ELR (cell line): ENCODE measurements at regions not wholly inside any gene's neighbourhood (a gene's known extent, or its start where the extent isn't known, plus 50 kb on each side); places are given as distances from the start of the nearest gene placed in this dataset.
"Not testable (repeated sequence)": the region's sequence is repeated elsewhere in the genome, so short reads cannot be mapped to it uniquely, and the experiment has no call there.

Source experiments
- DNase-seq: peaks from one replicate; pipeline ENCODE4 v3.0.0-alpha.2; 2015; ENCODE audit warnings: low read depth

DNA sequence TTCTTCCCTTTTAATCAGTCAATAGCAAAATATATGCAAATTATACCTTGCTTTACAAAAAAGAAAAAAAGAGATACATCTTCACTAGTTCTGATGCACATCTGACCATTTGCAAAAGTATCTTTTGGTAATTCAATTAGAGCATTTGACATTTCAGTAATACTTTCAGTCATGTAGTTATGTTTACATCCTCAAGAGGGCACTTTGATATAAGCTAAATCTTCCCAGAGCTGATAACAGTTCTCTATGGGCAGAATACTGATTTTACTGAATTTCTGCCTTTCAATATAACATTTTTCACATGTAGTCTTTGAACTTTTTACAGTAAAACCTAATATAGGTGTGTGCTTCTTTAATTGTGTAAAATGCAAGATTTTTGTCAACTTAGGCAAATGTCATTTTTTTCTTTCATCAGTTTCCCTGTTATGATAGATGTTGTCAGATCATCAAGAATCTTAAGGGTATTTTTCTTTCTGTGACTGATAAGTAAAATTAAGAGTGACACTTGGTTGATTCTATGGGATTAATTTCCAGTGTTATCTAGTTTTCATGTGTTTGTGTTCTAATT is 703.5 kb upstream of the SEMA3D start:
- peak; percentile 40 for DNase-seq

DNA sequence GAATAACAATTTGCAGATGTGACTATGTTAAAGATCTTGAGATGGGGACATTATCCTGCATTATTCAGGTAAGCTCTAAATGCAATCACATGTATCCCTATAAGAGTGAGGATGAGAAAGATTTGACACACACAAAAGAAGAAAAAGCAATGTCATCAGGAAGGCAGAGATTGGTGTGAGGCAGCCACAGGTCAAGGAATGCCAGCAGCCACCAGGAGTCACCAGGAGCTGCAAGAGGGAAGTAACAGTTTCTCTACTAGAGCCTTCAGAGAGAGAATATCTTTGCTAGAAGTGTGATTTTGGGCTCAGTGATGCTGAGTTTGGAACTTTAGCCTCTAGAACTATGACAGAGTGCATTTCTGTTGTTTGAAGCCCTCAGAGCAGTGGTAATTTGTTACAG is 700.3 kb upstream of the SEMA3D start:
- DNase-seq = no peak

DNA sequence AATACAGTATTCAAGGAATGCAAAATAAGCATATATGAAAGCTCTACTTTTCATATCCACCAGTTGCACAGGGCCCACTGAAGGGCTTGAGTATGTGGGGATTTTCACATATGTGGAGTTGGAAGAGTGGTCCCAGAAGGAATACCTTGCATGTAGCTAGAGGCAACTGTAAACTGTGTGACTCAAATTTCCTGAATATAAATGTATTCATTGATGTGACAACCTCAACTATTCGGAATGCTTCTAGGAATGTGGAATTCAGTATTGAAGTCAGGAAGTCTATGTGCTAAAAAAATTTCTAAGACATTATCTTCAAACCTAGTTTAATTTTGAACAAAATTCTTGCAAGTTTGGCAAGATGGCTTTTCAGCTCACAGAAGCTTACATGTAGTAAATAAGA is 695.5 kb upstream of the SEMA3D start:
- no peak for DNase-seq

DNA sequence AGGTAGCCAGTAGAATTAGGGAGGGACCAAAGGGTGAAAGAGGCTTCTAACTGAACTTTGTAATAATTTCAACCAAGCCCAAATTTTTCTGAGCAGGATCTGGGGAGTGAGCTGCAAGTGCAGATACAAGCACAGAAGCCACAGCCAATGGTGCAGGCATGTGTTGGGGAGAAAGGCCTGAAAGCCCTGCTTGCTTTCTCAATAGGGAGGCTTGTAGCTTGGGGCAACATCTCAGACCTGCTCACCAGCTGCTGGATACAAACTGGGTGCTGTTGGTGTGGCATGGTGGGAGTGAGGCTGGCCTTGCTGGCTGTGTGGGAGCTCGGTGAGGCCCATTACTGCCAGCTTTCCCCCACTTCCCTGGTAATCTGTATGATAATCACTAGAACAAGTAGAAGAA is 688.5 kb upstream of the SEMA3D start:
- DNase-seq = no peak

DNA sequence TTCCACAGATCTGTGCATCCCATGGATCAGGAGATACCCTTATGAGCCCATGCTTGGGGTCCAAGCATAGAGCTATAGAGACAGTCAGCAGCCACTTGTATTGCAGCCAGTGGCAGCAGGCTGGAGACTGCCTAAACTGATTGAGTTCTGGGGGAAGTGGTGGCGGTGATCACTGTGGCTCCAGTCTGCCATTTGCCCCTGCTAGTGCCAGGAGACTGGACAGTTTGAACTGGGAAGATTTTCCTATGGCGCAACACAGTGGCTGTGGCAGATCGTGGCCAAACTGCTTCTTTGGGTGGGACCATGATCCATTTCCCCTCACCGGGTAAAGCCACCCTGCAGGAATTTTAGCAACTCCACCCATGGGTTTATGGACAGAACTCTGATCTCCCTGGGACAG is 679.7 kb upstream of the SEMA3D start:
- DNase-seq = no peak

DNA sequence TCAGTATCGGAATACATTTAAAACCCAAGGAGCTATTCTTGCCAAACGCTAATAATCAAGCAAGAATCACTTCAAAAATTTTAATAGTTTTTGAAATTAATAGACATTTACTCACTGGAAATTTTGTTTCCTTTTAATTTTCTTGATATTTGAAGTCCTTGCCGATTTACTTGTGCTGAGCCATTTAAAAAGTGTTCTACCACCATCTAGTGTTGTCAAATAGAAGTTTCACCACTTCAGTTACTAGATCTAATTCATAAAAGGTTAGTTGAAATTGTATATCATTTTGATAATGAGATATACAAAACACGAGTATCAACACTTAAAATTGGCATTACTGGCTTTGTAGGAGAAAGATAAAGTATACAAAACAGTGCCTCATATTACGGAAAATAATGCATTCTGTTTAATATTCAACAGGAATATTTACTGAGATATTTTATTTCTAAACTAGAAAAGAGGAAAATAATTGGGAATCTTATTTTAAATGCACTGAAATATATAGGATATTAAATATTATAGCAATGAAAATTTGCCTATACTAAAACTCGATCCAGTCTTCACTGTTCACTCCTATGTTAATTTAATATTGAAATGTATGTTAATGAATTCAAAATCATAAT is 664.8 kb upstream of the SEMA3D start:
- peak; percentile 40 for DNase-seq

DNA sequence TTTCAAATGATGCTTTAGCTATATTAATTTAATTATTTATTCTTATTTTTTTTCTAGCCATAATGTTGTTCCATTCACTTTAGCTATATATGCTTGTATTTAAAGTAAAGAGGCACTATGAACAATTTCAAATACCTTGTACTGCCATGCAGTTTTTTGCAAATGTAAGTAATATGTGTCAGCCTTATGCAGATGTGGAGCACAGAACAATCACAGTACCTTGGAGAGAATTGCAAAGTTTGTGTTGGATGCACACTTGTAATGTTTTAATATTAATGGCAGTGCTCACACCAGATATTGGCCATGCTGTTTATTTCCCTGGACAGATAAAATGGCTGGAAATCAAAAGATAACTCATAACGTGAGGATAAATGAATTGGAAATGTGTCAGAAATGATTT is 663.5 kb upstream of the SEMA3D start:
- DNase-seq = no peak

DNA sequence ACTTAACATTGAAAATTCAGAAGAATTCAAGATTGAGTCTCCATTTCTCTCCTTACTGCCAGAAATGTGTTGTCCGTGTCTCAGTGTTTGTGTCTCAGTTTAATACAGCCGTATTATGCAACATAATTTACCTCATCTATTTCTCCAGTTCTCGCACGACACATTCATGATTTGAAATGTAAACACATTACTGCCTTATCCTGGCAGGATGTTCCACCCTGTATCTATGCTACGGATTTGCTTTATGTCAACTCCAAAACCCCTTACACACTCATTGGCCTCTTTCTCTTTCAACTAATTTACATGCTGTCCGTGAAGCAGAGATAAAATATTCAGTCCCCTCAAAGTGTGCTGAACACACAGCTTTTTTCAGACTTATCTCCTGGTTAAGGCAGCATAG is 653.7 kb upstream of the SEMA3D start:
- no peak for DNase-seq

DNA sequence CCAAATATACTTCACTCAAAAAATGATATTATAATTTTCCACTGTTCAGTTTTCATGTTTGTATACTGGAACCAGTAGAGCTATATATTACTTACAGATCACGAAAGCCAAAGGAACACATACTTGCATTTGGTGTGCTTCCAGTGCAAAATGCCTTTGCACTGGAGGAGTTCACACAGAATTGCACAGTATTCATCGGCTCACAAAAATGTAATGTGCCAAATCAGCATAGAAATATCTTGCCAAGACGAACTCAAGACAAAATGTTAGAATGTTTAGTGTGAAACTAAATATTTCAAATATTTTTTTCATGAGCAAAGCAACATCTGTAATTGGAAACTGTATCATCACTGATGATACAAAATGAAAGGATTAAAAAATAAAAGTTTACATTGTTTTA is 646.2 kb upstream of the SEMA3D start:
- no peak for DNase-seq

DNA sequence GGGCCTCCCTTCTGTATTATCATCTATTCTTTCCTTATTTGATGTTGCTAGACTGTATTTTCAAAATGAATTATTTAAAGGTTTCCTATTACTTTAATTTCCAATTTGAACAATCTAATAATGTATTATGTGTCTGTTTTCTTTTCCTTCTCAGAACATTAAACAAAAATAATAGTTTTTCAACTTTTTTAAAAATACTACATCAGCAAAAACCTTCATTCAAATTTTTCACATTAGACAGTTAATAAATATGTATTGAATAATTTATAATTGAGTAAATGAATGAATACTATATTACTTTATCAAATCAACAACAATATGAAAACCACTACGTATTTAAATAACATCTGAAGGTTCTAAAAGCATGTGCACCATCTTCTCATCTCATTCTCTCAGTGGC is 644.1 kb upstream of the SEMA3D start:
- no peak for DNase-seq

DNA sequence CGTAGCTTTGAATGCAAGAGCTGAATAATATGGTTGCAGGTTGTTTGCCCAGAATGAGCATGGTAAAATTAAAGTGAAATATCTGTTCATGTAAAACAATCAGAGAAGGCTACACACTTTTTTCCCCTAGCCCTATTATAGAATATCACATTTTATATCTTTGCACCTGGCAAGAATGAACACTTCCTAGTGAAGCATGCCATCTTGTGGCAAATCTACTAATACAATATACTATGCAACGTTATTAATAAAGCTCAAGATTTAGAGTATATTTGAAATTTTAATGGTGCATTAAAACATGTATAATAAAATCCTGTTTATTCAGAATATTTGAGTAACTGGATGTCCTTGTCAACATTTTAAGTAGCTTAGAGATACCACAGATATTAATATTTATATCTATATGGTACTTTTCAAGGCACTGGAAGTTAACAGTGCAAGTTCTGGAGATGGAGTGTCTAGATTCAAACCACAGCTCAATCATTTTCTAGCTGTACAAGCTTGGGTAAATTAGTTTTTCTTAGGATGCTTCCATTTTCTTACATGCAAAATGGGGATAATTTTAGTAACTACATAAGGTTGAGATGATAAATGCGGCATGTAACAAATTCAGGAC is 643.1 kb upstream of the SEMA3D start:
- DNase-seq = peak; percentile 24

DNA sequence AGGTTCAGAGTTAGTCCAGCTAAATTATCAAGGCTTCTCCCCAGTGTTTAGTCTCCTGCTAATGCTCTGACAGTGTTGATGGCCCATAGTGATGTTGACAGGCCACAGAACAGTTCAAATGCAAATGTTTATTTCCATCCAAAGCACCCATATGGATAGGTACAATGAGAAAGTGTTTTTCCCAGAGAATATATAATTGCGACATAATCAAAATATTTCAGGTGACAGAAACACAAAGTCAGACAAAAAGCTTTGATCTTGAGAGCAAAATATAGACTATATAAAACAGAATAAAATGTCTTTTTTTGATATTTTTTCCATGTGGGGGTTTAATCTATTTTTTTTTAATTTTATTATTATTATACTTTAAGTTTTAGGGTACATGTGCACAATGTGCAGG is 642.3 kb upstream of the SEMA3D start:
- DNase-seq = no peak

DNA sequence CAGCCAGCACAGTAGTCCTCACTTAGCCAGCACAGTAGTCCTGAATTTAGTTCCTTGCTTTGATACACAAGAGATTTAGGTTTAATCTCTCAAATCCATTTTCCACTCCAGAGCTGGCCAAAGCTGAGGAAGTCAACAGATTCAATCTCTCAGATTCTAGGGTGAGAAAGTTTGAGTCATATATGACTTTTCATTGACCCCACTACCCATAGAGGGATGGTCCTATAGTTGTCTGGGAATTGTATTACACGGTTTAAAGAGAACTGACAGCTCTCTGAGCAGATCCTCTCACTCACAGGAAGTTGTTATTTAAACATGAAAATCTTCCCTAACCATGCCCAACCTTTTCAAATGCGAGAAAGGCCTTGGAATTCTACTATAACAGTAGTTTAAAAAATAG is 641.8 kb upstream of the SEMA3D start:
- DNase-seq = peak; percentile 1

DNA sequence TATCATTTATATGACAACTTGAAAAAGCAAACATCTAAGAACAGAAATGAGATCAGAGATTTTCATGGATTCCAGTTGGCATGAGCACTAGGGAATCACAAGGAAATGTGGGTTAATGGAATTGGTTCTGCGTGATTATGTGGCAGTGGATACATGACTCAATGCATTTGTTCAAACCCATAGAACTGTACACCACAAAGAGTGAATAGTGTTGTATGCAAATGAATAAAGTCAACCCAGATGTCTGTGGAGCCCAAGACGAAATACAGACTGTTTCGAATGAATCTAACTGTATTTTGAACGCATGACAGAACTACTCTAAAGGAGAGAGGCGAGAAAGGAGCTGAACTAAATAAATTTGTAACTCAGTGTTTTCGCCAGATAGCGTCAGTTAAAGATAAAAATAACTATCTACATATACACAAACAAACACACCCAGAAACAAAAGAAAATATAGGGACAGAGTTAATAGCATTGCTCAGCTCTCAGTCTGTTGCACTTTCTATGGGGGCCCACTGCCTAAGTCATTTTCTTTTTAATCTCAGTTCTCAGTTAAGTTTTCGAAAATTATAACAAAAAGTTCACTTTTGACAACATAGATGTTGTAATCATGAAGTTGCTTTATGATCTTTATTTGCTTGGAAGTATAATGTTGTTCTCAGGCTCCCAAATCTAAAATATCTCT is 636.7 kb upstream of the SEMA3D start:
- DNase-seq = no peak

DNA sequence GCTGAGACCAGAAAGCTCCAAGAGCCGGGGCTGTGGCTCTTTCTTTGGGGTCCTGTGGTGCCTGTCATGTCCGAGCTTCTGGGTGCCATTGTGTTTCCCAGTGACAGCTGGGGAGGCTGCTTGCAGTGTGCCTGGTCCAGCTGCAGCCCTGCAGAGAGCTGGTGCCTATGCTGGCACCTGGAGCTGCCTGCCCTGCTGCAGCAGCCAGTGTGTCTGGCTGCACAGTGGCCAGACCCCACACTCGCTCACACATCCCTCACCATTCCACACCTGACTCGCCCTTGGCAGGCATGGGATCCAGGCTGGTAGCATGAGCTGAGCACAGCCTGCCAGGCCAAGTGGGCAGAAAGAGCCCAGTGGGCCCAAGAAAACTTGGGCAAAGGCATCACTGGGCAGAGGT is 635.1 kb upstream of the SEMA3D start:
- DNase-seq = no peak

DNA sequence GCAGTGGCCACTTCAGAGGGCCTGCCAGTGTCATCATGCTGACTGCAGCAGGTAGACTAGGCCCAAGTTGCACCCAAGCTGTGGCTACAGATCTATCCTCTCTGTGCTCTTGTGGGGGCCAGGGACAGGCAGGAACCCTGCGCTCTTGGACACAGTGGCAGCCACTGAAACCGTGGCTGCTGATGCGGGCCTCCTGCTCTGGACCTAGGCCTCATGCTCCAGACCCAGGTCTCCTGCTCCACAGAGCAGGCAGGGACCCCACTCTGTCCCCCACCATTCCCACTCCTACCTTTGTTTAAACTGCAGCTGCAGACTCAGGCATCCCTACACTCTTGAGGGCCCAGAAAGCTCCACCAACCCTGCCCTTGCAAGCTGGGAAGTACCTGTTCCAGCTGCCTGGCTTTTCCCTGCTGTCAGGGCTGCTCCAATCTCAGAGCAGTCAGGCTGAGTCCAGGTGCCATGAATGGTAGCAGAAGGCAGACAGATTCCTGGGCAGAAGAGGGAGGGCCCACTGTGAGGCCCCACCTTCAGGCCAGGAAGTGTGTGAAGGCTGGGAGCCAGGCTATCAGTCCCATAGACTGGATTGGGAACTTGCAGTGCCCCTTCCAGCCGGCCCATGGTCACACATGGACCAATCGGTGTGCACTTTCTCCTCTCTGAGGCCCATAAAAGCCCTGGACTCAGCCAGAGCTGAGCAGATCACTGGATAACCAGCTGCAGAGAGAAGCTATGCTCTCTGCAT is 634.0 kb upstream of the SEMA3D start:
- DNase-seq = no peak

DNA sequence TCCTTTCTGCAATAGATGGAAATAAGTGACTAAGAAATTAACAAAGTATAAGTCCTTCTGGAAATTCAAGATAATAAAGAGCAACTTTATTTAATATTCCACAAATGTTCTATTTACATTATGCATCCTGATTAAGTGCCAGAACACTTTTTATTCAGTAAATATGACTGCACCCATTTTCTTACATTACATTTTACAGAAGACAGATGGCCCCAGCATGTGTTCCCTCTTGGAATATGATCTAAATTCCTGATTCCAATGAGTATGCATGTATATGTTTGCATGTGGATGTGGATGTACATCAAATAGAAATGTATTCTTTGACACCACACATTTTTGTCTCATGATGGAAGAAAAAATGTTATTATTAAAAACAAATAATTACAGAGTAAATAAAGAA is 628.7 kb upstream of the SEMA3D start:
- DNase-seq = no peak

DNA sequence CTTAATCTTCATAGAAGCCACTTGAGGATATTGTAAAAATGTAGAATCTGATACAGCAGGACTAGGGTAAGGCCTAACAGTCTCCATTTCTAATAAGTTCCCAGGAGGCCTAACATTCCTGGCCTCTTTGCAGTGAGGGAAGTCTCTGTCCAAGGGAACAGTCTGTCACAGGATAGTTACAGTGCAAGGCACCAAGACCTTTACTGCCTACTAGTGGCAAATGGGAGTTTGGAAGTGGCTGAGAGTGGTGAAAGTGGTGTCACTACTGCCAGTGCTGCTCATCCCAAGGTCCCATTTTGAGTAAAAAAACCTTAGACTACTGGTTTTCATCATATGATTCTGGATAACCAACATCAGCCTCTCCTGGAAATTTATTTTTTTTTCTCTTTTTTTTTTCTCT is 619.5 kb upstream of the SEMA3D start:
- no peak for DNase-seq

DNA sequence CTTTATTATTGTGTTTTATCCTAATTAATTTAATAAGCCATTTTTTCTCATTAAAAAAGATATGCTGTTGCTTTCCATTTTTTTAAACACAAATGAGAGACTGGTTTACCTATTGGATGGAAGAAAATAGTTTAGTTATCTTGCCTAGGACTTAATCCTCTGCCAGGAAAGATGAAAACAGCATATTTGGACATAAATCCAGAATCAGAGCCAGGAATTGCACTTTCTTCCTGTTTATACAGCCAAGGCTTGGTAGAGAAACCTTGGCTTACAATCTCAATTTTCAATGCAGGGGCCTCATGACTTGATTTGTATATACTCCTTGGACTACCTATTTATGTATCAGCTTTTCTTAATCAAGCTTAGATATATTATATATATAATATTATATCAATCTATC is 618.8 kb upstream of the SEMA3D start:
- no peak for DNase-seq

DNA sequence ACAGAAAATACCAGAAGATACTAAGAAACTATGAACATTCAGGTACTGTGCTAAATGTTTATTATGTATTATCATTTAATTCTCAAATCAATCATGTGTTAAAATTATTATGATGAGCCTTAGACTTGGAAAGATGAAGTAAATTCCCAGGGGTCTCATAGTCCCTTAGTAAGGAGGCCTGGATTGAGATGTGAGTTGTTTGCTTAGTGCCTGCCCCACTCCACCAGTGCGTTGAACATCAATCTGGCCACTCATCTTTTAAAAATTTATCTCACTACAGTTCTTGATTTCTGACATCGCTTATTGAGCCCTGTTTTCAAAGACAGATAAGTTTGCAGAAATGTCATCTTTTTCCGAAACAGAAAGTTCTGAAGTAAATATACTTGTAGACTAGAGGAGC is 618.4 kb upstream of the SEMA3D start:
- DNase-seq = no peak

DNA sequence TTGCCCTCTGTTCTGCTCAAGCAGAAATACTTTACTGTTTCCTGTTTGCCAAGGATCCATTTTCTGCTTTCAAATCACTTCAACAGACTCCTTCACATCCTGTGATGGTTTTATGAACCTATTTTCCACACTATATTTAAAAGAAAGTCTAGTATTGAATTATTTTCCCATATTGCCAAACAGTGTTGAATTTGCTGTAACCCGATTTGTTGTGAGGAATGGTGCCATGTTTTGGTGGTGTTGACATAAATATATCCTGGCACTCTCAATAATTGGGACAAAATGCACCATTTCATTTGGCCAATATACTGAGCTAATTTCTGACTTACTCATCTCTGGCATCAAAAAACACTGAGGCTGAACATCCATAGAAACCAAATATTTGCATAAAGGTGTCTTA is 615.4 kb upstream of the SEMA3D start:
- no peak for DNase-seq

DNA sequence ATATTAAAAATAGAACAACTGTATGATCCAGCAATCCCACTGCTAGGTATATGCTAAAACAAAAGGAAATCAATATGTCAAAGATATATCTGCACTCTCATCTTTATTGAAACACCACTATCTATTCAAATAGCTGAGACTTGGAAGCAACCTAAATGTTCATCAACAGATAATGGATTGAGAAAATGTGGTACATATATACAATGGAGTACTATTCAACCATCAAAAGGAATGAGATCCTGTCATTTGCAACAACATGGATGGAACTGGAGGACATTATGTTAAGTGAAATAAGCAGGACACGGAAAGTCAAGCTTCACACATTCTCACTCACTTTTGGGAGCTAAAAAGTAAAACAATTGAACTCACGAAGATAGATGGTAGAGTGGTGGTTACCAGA is 610.1 kb upstream of the SEMA3D start:
- no peak for DNase-seq

DNA sequence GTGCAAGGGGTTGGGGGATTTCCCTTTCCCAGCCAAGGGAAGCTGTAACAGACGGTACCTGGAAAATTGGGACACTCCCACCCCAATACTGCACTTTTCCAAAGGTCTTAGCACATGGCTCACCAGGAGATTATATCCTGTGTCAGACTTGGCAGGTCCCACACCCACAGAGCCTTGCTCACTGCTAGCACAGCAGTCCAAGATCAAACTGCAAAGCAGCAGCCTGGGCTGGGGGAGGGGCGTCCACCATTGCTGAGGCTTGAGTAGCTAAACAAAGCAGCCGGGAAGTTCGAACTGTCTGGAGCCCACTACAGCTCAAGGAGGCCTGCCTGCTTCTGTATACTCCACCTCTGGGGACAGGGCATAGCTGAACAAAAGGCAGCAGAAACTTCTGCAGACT is 604.2 kb upstream of the SEMA3D start:
- DNase-seq = not testable (repeated sequence)
